GM13976 (cell line): ENCODE measurements at regions not wholly inside any gene's neighbourhood (a gene's known extent, or its start where the extent isn't known, plus 50 kb on each side); places are given as distances from the start of the nearest gene placed in this dataset.
"Not testable (repeated sequence)": the region's sequence is repeated elsewhere in the genome, so short reads cannot be mapped to it uniquely, and the experiment has no call there.

ENCODE experiments used
- DNase-seq: peaks from one replicate; pipeline ENCODE4 v3.0.0; 2012; ENCODE audit warnings: low spot score
- in situ Hi-C: fragments of 300-500 bp; cut with MboI; formaldehyde crosslinking; loops from one replicate; pipeline ENCODE4 v1.12.0; 2022; ENCODE audit warnings: low sequenced_read_pairs, mixed read lengths, inconsistent platforms; ENCODE audit not compliant: unreplicated experiment
- TF ChIP-seq, protein P1 (sequence below): IDR thresholded peaks from 2 replicates; pipeline ENCODE4 v1.5.1; 2012; ENCODE audit warnings: borderline replicate concordance, mild to moderate bottlenecking; ENCODE audit not compliant: insufficient read depth; ENCODE audit errors: extremely low read depth, missing control alignments, control extremely low read depth

DNA sequence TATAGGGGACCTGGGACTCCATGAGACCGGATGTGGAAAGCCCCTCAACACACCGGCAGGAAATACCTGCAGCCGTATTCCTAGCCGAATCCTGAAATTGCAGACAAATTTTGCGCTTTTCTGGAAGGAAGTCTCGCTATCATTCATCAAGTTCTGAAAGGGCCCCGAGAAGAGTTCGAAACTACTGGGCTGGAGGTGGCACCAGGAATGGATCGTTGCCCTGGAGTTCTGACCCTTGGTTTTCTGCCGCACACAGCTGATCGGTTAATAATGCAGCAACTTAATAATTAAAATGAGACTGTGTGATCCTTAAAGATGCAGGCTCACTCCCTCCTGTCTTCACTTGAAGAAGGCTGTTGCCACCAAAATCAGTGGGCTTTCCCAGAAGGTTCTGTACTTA lies 55.7 kb upstream of the MRTFB start:
- TF ChIP-seq, protein P1, sequence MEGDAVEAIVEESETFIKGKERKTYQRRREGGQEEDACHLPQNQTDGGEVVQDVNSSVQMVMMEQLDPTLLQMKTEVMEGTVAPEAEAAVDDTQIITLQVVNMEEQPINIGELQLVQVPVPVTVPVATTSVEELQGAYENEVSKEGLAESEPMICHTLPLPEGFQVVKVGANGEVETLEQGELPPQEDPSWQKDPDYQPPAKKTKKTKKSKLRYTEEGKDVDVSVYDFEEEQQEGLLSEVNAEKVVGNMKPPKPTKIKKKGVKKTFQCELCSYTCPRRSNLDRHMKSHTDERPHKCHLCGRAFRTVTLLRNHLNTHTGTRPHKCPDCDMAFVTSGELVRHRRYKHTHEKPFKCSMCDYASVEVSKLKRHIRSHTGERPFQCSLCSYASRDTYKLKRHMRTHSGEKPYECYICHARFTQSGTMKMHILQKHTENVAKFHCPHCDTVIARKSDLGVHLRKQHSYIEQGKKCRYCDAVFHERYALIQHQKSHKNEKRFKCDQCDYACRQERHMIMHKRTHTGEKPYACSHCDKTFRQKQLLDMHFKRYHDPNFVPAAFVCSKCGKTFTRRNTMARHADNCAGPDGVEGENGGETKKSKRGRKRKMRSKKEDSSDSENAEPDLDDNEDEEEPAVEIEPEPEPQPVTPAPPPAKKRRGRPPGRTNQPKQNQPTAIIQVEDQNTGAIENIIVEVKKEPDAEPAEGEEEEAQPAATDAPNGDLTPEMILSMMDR: no peak
- DNase-seq: no peak
- in situ Hi-C loops: no loop called here

DNA sequence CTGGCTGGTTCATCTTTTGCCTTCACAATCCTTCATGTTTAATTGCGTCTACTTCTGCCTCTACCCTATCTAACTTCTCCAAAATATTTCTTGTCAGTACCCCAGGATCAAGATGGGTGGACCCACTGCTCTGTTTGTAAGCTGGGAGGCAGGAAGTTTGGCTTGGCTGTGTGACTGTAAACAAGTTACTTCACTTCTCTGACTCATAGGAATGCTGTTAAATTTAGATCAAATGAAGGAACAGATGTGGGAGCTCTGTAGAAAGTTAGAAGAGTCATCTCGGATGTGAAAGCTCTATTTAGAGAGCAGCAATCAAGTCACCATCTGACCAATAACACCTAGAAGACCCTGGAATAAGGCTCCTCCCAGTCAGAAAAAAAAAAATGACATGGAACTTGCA lies 55.2 kb upstream of the MRTFB start:
- DNase-seq: no peak
- TF ChIP-seq, protein P1: no peak
- in situ Hi-C loops: no loop called here

DNA sequence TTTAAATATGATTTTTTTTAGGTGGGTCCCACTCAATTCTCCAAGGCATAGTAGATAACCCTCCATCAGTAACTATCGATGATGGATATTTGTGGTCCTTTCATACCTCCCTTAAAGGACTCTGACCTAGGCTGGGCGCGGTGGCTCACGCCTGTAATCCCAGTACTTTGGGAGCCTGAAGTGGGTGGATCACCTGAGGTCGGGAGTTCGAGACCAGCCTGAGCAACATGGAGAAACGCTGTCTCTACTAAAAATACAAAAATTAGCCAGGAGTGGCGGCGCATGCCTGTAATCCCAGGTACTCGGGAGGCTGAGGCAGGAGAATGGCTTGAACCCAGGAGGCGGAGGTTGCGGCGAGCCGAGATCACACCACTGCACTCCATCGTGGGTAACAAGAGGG lies 54.8 kb upstream of the MRTFB start:
- DNase-seq, in situ Hi-C loops: not testable (repeated sequence)

DNA sequence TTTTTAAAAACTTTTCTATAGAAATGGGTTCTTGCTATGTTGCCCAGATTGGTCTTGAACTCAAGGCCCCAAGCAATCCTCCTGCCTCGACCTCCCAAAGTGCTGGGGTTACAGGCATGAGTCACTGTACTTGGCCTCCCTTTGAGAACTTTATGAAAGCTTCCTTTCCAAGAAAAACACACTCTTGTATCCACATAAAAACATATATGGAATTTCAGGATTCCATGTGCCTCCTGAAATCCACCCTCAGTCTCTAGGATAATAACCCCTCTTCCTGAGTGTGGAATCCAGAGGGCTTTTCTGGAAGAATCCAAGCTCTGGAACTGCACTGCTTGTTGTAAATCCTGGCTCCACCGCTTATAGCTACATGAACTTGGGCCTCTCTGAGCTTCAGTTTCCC lies 53.2 kb upstream of the MRTFB start:
- in situ Hi-C loops: no loop called here
- DNase-seq: no peak
- TF ChIP-seq, protein P1: no peak

DNA sequence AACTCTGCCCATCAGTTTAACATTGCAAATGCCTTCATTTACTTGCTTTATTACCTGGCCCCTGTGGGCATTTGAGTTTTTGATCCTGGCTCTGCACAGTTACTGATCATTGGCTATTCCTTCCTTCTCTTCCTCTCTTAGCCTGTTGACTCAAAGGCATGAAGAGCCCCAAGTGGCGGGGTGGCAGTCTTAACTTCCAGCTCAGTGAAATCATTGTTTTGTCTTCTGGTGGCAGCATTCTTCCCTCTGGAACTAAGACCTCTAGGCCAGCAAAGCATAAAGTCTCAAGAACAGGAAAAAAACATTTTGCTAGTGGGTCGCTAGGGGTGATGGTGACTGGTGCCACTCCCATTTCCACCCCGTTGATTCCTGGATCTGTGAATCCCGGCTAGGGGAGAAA lies 52.3 kb upstream of the MRTFB start:
- in situ Hi-C loops: no loop called here
- no peak for DNase-seq
- TF ChIP-seq, protein P1: no peak

DNA sequence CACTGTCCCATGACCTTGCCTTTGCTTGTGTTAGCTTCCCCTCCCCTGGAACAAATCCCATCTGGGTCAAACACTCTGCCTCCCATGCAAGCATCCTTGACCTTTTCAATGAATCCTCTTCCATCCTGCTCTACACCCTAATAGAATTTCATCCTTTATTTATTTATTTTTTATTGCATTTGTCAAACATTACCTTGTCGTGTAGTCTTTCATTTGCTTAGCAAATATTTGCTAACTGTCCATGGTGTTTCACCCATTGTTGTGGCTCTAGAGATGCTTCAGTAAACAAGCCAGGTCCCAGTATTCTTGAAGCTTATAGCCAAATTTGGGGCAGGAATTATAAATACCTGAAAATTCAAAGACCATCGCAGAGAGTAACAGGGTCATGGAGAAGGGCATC lies 51.0 kb upstream of the MRTFB start:
- TF ChIP-seq, protein P1: no peak
- in situ Hi-C loops: no loop called here
- DNase-seq: no peak
